ENCODE measurements at regions not wholly inside any gene's neighbourhood (a gene's known extent, or its start where the extent isn't known, plus 50 kb on each side); places are given as distances from the start of the nearest gene placed in this dataset.

DNA sequence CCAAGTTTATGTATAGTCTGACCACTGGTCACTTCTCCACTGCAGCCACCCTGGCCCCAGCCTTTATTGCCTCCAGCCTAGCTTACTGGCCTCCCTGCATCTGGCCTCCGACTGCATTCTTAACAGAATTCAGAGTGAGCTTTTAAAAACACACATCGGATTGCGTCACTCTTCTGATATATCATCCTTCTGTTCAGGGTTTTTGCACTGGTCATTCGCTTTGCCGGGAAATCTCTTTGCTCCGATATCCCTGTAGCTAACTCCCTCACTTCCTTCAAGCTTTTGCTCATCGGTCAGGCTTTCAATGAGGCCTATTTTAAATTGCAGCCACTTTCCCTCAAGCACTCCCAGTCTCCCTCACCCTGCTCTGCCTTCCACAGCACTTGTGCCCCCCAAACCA lies 101.6 kb upstream of the DLX2 start:
- no peak for DNase-seq (ENCODE audit: low spot score)

DNA sequence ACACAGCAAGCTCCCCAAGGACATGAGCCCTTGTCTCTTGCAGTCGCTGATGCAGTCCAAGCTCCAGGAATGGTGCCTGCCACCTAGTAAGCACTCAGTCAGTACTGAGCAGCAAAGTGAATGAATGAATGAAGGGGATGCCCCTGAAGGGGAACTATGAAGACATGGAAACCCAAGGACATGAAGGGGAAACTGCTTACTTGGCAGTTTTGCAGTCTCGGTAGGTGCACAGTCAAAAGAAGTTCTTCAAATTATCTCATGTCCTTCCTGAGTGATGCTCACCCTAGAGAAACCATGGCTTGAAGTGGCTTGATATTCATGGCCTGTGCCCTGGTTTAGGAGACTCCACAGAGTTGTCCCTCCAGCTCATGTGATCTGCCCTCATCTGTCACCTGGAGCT lies 102.1 kb upstream of the DLX2 start:
- DNase-seq (ENCODE audit: low spot score) = no peak

DNA sequence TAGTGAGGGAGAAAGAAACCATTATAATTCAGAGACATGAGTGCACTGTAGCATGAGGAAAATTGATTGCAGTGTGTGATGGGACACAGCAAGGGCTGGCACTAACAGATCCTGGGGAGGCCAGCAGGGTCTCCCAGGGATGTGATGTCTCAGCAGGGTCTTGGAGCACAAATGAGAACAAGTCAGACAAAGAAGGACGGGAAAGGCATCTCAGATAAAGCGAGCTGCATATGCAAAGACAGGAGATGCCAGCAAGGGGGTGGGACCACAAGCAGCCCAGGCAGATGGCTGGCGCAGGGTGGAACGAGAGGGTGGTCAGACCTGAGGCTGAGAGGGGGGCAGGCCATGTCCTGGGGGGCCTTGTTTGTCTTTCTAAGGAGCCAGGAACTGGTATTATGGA lies 102.6 kb upstream of the DLX2 start:
- no peak for DNase-seq (ENCODE audit: low spot score)

DNA sequence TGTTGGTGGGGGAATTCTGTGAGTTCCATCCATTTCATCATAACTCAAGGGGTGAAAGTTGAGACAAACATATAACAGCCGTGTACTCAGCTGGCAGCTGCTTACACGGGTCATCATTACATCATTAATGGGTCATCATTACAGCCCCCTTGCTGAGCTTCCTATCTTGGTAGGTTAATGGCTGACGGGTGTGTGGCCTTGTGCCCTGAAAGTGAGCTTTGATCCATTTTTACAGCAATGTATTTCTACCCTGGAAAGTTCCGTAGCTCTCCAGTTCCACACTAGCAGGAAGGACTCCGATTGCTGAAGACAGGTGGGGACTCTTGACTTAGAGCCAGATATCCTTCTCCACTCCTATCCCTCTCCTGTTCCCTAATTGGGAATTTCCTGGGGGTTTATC lies 105.2 kb upstream of the DLX2 start:
- DNase-seq (ENCODE audit: low spot score) = no peak

DNA sequence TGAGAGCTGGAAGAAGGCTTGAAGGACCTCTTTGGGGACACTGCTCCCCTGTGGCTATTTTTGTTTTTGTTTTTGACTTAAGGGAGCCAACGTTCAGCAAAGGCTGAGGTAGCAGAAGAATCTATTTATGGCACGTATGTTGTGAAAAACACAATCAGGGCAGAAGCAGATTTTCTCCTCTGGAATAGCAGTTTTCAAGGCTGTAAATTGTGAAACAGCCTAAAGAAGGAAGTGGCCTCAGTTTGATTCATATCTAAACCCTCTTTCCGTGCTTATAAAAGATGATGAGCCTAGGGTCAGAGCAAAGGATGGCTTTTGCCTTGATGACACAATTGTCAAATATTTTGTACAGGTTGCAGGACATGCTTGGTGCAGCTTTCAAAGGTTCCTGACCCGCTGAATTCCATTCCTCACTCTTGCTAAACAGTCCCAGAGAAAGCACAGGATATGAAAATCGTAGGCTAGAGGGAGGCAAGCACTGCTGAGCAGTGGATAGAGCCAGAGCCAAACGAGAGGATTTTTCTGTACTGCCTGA lies 106.2 kb upstream of the DLX2 start:
- DNase-seq (ENCODE audit: low spot score) = no peak

DNA sequence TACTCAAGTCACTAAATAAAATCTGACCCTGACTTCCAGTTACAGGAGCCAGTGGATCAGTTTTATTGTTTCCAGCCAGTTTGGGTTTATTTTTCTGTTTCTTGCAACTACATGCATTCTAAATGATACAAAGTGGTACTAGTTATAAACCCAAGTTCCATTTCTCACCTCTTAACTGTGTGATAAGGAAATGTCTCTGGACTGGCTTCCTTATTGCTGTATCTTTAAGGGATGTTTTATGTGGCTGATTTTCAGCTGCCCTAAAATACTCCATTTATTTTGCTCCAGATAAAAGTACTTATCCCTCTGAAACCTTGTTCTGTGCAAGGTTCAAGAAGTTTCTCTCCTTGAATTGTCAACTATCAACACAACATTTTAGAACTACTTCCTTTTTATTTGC lies 107.9 kb upstream of the DLX2 start:
- no peak for DNase-seq (ENCODE audit: low spot score)

DNA sequence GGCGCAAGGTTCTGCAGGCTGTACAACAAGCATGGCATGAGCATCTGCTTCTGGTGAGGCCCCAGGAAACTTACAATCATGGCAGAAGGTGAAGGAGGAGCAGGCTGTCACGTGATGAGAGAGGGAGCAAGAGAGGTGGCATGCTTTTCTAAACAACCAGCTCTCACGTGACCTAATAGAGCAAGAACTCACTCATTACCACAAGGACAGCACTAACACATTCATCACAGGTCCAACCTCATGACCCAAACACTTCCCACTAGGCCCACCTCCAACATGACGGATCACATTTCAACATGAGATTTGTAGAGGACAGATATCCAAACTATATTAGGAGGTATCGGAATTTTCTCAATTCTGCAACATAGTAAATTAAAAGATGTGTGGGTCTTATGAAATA lies 108.8 kb upstream of the DLX2 start:
- DNase-seq (ENCODE audit: low spot score) = no peak

DNA sequence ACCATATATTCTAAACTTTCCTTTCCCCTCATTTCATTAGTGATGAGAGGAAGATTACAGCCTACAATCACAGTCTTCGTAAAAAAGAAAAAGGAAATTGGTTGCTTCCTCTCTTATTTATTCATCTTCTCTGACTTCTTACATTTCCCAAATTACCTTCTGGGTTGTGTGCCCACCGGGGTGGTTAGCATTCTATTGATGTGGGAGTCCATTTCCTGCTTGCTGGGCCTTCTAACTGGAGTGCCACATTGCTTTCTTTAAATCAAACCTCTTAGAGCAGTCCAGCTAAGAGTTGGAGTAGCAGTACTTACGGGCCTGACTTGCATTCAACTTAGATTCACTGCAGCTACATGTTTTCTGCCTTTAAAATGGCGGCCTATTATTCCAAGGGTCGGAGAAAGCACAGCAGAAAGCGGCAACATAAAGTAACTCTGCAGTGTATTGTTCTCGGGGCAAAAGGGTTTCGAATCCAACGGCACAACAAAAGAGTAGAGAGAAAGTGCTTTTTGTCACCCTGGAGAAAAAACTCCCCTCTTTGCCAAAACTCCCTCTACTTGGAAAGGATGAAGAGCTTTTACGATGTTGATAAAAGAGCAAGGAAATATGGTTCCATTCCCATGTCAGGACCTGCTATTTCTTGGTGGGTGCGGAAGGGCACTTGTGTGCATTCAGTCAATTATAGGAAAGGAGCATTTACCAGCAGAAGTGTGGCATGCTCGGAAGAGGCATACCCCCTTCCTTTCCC lies 110.6 kb upstream of the DLX2 start:
- no peak for DNase-seq (ENCODE audit: low spot score)

DNA sequence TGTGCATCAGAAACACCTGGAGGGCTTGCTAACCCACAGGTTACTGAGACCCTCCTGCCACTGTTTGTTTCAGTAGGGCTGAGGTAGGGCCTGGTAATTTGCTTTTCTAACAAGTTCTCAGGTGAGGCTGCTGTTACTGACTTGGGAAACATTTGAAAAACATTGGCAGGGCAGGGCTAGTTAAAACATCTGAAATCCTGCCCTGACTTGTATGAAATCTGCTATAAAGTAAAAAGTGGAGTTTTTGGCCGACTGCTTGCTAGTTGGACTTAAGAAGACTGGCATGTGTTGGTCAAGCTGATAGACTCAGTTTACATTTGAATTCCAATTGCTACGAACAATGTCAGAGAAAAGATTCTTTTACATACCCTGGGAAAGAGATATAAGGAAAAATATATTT lies 111.6 kb upstream of the DLX2 start:
- no peak for DNase-seq (ENCODE audit: low spot score)

DNA sequence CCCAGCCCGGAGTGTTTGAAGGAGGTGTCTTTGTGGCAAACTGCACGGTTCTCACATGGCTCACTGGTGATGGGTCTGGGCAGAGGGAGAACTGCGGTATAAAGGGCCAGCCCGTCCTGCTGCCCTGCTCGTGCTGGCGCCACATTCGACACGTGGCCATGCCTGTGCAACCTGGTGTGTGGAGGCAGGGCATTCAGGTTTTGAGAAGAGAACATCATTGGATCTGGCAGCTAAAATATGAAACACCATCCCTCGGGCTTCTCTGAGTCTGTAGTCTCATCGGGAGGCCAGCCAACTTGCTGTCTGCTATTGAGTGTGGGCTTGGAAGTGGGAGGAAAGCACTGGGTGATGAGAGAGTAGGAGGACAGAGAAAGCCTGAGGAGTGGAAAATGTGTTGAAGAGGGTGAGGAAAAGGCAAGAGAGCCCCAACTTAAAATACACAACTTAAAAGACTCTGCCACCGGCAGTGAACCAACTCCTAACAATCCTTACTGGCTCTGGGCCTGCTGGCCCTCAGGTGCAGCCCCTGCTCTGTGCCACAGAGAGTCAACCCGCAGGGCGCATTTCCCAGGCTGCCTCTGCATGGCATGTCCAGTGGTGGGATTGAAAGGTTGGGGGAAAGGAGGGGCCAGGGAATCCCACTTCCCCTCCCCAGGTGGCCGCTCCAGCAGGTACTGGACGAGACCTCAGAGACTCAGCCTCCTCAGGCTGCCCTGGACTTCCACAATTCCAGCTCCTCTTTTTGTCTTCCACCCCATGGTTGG lies 112.7 kb upstream of the DLX2 start:
- no peak for DNase-seq (ENCODE audit: low spot score)

DNA sequence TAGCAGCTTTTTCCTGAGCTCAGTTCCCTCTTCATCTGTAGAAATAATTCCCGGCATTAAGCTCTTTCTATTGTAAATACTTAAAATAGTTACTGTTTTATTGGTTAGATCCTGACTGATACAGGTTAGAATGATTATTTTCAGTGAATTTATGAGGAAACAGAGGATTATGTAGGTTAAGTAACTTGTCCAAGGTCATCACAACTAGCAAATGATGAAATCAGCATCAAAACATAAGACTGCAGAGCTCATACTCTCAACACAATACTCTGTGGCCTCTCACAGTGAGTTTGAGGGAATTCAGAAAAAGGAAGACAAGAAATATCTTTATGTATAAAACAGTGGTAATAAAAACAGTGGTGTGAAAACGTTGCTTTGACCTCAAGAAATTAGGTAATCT lies 113.2 kb upstream of the DLX2 start:
- DNase-seq (ENCODE audit: low spot score) = no peak

DNA sequence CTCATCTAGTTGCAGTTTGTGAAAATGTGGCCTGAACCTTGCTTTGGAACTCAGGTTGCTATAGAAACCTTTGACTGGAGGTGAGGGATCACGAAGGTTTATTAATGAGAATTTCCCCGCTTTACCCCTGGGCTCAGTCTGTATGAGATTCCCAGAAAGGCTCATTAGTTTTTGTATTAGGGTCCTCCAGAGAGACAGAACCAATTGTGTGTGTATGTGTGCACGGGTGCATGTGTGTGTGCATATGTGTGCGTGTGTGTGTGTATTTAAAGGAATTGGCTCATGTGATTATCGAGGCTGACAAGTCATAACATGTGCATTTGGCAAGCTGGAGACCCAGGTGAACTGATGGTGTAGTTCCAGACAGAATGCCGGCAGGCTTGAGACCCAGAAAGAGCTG lies 113.8 kb upstream of the DLX2 start:
- no peak for DNase-seq (ENCODE audit: low spot score)

DNA sequence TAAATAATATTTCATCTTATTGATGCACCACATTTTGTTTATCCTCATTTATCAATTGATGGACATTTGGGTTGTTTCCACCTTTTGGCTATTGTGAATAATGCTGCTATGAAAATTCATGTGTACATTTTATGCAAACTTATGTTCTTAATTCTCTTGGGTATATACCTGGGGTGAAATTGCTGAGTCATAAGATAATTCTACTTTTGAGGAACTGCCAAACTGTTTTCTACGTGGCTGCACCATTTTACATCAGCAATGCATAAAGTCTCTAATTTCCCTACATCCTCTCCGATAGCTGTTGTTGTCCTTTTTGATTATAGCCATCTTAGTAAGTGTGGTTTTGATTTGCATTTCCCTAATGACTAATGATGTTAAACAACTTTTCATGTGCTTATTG lies 116.5 kb upstream of the DLX2 start:
- no peak for DNase-seq (ENCODE audit: low spot score)

DNA sequence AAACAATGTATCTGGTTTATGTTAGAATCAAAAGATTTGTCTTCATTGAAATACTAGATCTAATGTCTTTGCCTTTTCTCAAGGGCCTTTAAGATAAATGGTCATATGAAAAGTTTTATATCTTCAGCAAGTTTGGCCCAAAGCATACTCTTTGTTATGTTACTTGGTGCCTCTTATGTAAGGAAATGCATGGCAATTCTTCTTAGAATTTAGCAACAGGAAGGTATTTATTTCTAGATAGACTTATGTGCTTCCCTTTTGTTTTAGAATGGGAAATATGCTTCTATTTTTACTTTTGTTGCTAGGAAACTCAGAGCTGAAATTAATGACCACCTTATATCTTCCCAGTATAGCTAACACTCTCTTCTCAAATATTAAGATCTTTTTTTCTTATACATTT lies 117.4 kb upstream of the DLX2 start:
- no peak for DNase-seq (ENCODE audit: low spot score)

DNA sequence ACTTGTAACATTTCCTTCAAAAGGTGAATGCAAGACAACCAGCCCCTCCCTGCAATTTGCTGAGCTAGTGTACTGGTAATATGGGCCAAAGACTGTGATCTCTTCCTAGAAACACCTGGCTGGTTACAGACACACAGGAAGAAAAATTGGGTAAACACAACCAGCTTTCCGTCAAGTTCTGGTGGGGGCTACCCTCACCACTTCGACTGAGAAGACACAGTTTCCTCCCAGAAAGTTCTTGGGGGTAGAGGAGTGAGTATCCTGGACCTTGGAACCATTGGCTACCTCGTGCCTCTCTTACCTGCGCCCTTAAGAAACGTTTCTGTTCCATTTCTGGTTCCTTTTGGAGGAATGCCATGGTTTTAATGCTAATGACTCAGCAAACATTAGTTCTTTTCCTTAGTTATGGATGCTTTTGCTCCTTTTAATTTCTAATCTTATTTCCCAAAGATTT lies 120.9 kb upstream of the DLX2 start:
- peak; percentile 57 for DNase-seq (ENCODE audit: low spot score)

DNA sequence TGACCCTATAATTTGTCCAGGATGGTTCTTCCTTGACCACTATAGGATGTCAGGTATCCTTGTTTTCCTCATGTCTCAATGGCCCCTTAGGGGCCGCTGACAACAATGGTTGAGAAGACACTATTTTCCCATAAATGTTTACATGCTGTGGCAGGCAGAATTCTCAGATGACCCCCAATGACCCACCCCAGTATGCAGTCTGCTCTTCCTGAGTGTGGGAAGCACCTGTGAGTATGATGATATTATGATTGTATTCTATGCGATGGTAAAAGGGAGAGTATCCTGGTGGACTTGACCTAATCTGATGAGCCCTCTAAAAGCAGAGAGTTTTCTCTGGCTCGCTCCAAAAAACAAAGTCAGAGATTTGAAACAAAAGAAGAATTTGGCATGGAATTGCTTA lies 123.1 kb upstream of the DLX2 start:
- DNase-seq (ENCODE audit: low spot score) = no peak

DNA sequence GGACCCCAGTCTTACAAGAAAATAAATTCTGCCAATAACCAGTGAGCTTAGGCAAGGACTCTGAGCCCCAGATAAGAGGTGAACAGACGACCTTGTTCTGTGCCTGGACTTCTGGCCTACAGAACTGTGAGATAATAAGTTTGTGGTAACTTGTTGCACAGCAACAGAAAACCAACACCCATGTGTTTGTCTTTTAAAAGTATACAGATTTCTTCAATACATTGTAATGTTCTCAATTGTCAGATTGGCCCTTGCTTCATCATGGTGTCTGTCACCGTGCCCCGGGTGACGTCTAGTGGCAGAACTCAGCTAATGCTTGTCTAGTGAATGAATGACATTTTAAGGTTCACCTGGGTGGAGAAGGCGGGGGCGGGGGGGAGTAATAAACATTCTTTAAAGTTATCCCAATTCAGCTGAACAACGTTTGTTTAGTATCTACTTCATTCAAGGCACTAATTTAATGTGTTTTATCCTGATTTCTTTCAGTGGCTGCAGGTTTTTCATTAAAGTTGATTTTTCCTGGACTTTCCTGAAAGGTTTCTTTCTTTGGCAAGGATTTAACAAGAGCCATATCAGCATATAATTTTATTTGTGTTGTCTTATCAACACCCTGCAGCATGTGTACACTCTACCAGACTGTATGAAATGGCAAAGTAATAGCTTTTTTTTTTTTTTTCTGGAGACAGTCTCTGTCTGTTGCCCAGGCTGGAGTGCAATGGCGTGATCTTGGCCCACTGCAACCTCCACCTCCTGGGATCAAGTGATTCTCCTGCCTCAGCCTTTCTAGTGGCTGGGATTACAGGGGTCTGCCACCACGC lies 123.8 kb upstream of the DLX2 start:
- peak; percentile 39 for DNase-seq (ENCODE audit: low spot score)

DNA sequence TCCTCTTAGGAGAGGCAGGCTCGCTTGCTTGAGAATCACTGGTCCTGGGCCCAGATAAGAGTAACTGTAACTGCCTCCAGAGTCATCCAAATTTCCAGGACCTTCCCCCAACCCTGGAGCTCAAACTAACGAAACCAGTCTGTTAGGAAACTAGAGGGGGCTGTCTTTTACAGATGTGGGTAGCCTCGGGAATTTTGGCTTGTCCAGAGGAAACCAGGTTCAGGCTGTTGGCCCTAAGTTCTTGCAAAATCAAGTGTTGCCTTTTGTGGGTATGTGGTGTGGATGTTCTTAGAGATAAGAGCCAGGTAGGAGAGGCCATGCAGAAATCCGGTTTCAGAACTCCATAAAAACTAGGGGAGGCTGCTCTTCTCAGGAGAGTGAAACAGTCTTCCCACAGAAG lies 125.0 kb upstream of the DLX2 start:
- no peak for DNase-seq (ENCODE audit: low spot score)

DNA sequence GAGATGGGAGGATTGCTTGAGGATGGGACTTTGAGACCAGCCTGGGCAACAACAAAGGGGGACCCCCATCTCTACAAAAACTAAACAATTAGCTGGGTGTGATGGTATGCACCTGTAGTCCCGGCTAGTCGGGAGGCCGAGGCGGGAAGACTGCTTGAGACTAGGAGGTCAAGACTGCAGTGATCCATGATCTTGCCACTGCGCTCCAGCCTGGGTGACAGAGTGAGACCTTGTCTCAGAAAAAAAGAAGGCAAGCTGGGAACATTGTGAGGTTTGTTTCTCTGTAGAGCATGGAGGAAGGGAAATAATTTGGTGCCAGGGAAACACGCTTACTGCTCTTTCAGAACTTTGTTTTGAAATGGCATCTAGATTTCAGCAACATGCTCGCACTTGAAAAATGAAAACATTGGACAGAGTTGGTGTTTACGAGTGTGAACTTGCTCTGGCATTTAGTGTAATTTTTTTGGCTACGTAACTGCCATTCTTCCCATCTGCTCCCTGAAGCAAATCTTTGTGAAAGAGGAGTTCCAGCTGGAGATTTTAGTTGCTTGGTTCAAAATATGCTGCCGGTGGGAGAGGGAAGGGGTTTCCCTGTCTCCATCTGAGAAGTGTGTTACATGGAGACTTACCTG lies 125.6 kb upstream of the DLX2 start:
- DNase-seq (ENCODE audit: low spot score) = no peak

DNA sequence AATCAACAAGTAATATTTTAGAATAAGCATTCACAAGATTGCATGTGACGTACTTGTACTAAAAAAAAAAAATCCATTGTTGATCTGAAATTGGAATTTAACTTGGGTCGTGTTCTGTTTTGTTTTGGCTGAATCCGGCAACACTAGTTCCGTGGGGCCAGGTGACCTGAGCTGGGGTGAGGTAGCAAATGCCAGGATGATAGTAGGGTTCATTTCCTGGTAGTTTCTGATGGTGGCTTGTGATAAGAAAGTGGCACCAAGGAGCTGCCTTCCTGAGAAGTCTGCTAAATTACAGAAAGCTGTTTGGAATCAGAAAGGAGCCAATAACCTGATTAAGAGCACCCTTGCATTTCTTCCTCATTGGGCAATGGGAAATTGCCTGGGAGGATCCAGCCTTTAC lies 126.4 kb upstream of the DLX2 start:
- DNase-seq (ENCODE audit: low spot score) = no peak

DNA sequence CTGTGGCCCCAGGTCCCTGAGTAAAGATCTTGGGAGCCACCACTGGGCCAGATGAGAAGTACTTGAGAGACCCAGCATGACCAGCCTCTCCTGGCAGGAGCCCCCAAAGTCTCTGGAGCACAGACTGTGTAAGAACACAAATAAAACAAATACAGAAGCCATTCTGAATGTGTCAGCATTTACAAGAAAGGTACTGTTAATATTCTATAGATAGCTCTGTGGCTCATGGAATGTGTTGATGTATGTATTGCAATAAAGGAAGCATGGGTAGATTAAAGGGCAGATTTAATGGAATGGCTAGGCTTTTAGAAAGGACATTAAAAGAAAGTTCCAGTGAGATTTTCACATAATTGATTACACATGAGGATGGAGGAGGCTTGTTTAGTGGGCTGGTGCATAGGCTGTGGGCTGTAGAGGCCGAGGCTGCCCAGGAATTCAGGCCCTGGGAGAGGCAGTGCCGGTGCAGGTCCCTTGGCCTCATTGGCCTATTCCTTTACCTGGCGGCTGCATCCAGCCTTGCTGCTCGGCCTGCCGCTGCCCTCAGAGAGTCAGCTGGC lies 127.7 kb upstream of the DLX2 start:
- no peak for DNase-seq (ENCODE audit: low spot score)

DNA sequence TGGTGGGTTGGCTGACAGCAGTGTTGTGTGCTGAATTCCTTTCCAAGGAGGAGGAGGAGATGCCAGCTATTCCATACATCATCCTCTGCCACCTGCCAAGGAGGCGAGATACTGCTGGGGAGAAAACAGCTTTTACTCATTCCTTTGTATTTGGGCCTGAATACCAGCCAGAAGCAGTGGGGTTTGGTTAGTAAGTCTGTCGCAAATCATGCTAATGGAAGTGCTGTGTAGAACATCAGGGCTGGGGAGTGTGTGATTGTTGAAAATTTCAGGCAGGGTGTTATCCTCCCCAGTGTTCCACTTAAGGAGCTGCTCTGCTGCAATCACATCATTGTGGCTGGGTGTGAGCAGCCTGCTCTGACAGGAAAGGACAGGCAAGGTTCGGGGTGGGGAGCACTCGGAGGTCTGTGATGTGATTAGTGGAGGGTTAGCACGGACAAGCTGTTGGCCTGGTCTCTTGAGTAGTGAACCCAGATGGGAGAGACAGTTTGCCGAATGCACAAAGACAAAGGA lies 128.2 kb upstream of the DLX2 start:
- DNase-seq (ENCODE audit: low spot score) = no peak
